ENCODE measurements at regions not wholly inside any gene's neighbourhood (a gene's known extent, or its start where the extent isn't known, plus 50 kb on each side); places are given as distances from the start of the nearest gene placed in this dataset.

GRCh38 chr1:22387919-22388580, 63.6 kb upstream of the ZBTB40 start:
- DNase-seq: no peak

- no peak for DNase-seq
These were observed 62.8 kb upstream of the ZBTB40 start for GRCh38 chr1:22388671-22389450.

GRCh38 chr1:22393587-22393986, 58.1 kb upstream of the ZBTB40 start:
- DNase-seq: no peak

GRCh38 chr1:22398656-22399420, 52.8 kb upstream of the ZBTB40 start:
- DNase-seq: no peak

GRCh38 chr1:22399421-22400091, 52.1 kb upstream of the ZBTB40 start:
- no peak for DNase-seq
